Skeletal muscle satellite cell (primary cell): ENCODE measurements at regions not wholly inside any gene's neighbourhood (a gene's known extent, or its start where the extent isn't known, plus 50 kb on each side); places are given as distances from the start of the nearest gene placed in this dataset.
A peak's percentile ranks its signal among the peaks of the same experiment; 100 is the strongest.

Source experiments
- H3K27me3 ChIP-seq: 2 replicates; pipeline ENCODE4 v1.7.0; 2013; ENCODE audit warnings: low read length; ENCODE audit not compliant: control insufficient read depth, insufficient read depth
- H3K36me3 ChIP-seq: 2 replicates; pipeline ENCODE4 v1.7.0; 2013; ENCODE audit warnings: mild to moderate bottlenecking, control low read depth, low read length; ENCODE audit not compliant: insufficient read depth
- H3K4me1 ChIP-seq: 2 replicates; pipeline ENCODE4 v1.7.0; 2013; ENCODE audit warnings: low read length; ENCODE audit not compliant: control insufficient read depth, insufficient read depth
- H3K4me2 ChIP-seq: 2 replicates; pipeline ENCODE4 v1.7.0; 2013; ENCODE audit warnings: mild to moderate bottlenecking, low read length
- H3K4me3 ChIP-seq: 2 replicates; pipeline ENCODE4 v1.7.0; 2013; ENCODE audit warnings: low read length
- H3K9ac ChIP-seq: 2 replicates; pipeline ENCODE4 v1.7.0; 2013; ENCODE audit warnings: mild to moderate bottlenecking, low read depth, low read length, moderate library complexity
- H3K9me3 ChIP-seq: replicated peaks from 2 replicates; pipeline ENCODE4 v1.7.0; 2013; ENCODE audit warnings: mild to moderate bottlenecking, control low read depth, low read length

DNA sequence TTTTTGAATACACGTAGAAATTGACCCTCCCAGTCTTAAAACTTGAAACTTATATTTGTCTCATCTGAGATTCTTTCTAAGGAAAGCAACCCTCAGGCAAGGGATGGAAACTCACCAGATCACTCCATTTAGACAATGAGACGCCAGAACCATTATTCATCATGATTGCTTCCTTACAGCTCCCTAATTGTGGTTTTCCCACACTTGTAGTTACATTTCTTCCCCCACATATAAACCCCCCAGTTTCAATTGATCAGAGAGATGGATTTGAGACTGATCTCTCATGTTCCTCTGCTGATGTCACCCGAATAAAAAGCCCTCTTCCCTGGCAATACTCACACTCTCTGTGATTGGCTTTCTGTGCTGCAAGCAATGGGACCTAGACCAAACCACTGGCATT, 197.9 kb upstream of the STARD13 start:
- Histone ChIP-seq H3K4me1 (peaks cover 6% of the 10 kb centered on the region), H3K4me3 (no peak overlapping the region)

GRCh38 chr13:33485247-33485646, 199.7 kb upstream of the STARD13 start:
- Histone ChIP-seq H3K4me3 (no peak overlapping the region), H3K4me1 (peaks cover 6% of the 10 kb centered on the region), H3K9me3 (peaks cover 3% of the 10 kb centered on the region), H3K36me3 (no peaks in the 10 kb centered on the region), H3K27me3 (no peaks in the 10 kb centered on the region), H3K4me2 (no peak overlapping the region), H3K9ac (no peak overlapping the region)

More for the DNA sequence above, 197.9 kb upstream of the STARD13 start:
- Histone ChIP-seq H3K9ac (no peak overlapping the region), H3K4me2 (no peak overlapping the region), H3K9me3 (peaks cover 3% of the 10 kb centered on the region), H3K36me3 (no peaks in the 10 kb centered on the region), H3K27me3 (no peaks in the 10 kb centered on the region)

- H3K4me2 ChIP-seq = peak overlapping the region; percentile 80
- no peaks in the 10 kb centered on the region for H3K27me3 ChIP-seq
- H3K9ac ChIP-seq = peak overlapping the region; percentile 62
- H3K4me3 ChIP-seq = peak overlapping the region; percentile 61
- no peaks in the 10 kb centered on the region for H3K36me3 ChIP-seq
- H3K4me1 ChIP-seq = peaks cover 13% of the 10 kb centered on the region
- peaks cover 3% of the 10 kb centered on the region for H3K9me3 ChIP-seq
These were observed 202.2 kb upstream of the STARD13 start for GRCh38 chr13:33487575-33488243.

GRCh38 chr13:33489563-33489962, 204.0 kb upstream of the STARD13 start:
- Histone ChIP-seq H3K36me3 (no peaks in the 10 kb centered on the region), H3K9ac (no peak overlapping the region), H3K27me3 (no peaks in the 10 kb centered on the region), H3K4me2 (no peak overlapping the region), H3K9me3 (no peaks in the 10 kb centered on the region), H3K4me3 (no peak overlapping the region), H3K4me1 (peaks cover 23% of the 10 kb centered on the region)

DNA sequence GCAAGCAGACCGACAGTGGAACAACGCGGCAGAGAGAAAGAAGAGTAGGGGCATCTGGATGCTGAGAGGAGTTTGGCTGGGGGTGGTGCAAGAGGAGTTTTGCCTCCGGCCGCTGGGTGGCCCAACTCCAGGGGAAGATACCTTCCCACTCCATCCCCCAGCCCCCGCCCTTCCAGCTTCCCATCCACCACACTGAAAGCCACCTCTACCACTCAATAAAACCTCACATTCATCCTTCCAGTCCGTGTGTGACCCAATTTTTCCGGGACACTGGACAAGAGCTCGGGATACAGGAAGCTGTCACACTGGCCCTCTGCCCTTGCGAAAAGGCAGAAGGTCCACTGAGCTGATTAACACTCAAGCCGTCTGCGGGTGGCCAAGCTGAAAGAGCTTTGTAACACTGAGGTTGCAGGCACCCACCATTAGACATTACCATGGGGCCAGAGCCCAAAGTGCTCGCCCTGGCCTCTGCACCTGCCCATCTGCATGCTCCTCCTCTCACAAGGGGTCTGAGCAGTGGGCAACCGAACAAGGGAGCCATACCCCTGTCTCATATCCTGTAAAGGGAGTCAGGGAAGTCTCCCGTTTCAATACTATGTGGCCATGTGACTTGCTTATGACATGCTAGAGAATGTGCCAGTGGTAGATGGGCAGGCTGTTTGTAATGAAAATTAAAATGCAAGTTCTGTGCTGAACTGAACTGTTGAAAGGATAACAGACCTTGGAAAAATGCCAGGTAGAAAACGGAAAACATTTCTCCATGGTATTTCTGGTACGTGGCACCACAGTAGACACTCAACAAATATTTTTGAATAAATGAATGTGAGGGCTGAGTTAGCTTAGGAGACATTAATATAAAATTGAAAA, 205.1 kb upstream of the STARD13 start:
- Histone ChIP-seq H3K4me2 (no peak overlapping the region), H3K4me1 (peaks cover 32% of the 10 kb centered on the region), H3K36me3 (no peaks in the 10 kb centered on the region), H3K27me3 (no peaks in the 10 kb centered on the region), H3K9me3 (no peaks in the 10 kb centered on the region), H3K9ac (no peak overlapping the region), H3K4me3 (no peak overlapping the region)

GRCh38 chr13:33493672-33494365, 208.3 kb upstream of the STARD13 start:
- peak overlapping the region; percentile 7 for H3K4me3 ChIP-seq
- H3K4me2 ChIP-seq = no peak overlapping the region
- peaks cover 46% of the 10 kb centered on the region for H3K4me1 ChIP-seq
- H3K36me3 ChIP-seq = no peaks in the 10 kb centered on the region
- peak overlapping the region; percentile 73 for H3K9ac ChIP-seq
- H3K27me3 ChIP-seq = no peaks in the 10 kb centered on the region
- H3K9me3 ChIP-seq = no peaks in the 10 kb centered on the region

GRCh38 chr13:33494596-33495204, 209.1 kb upstream of the STARD13 start:
- Histone ChIP-seq H3K4me1 (peaks cover 46% of the 10 kb centered on the region), H3K9ac (peak overlapping the region; percentile 73), H3K4me2 (peak overlapping the region; percentile 56), H3K36me3 (no peaks in the 10 kb centered on the region), H3K27me3 (no peaks in the 10 kb centered on the region), H3K4me3 (peak overlapping the region; percentile 7), H3K9me3 (no peaks in the 10 kb centered on the region)

GRCh38 chr13:33496336-33496735, 210.8 kb upstream of the STARD13 start:
- H3K4me3 ChIP-seq = no peak overlapping the region
- H3K4me1 ChIP-seq = peaks cover 39% of the 10 kb centered on the region
- H3K9me3 ChIP-seq = no peaks in the 10 kb centered on the region
- H3K36me3 ChIP-seq = no peaks in the 10 kb centered on the region
- no peaks in the 10 kb centered on the region for H3K27me3 ChIP-seq
- peak overlapping the region; percentile 38 for H3K4me2 ChIP-seq
- H3K9ac ChIP-seq = no peak overlapping the region

DNA sequence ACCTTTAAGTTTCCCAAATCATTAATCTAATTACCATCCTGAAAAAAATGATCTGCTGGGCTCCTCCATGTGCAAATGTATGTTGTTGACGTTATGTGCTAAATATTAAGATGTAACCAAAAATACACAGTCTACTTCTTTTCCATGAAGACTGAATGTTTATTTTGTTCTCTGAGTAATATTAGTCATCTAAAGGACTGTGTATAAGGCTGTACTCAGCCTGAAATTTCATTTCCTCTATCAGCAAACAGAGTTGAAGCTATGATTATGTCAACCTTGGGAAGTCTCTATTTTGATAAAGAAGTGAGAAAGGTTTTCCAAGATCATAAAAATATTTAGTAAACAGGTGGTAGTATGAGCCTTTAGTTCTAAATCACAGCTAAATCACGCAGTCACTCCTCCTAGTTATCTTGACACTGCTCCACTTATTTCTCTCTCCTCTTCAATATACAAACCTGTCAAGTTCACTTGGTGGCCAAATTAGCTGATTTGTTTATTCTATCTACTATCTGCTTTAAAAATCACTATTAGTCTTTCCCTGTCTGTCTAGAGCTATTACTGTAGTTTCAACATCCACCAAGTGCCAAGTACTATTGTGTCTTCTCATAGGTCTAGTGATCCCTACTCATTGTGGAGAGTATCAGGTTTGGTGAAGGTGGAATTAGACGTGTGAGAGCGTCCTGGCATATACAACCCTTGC, 211.7 kb upstream of the STARD13 start:
- H3K9ac ChIP-seq = peak overlapping the region; percentile 43
- peaks cover 39% of the 10 kb centered on the region for H3K4me1 ChIP-seq
- no peaks in the 10 kb centered on the region for H3K36me3 ChIP-seq
- no peak overlapping the region for H3K4me3 ChIP-seq
- H3K4me2 ChIP-seq = peak overlapping the region; percentile 38
- no peaks in the 10 kb centered on the region for H3K27me3 ChIP-seq
- H3K9me3 ChIP-seq = no peaks in the 10 kb centered on the region

- H3K9me3 ChIP-seq = no peaks in the 10 kb centered on the region
- no peak overlapping the region for H3K9ac ChIP-seq
- H3K27me3 ChIP-seq = no peaks in the 10 kb centered on the region
- peaks cover 19% of the 10 kb centered on the region for H3K4me1 ChIP-seq
- H3K4me2 ChIP-seq = no peak overlapping the region
- H3K4me3 ChIP-seq = no peak overlapping the region
- no peaks in the 10 kb centered on the region for H3K36me3 ChIP-seq
These were observed 222.5 kb upstream of the STARD13 start for GRCh38 chr13:33508060-33508459.
